GM12864 (cell line): ENCODE measurements at regions not wholly inside any gene's neighbourhood (a gene's known extent, or its start where the extent isn't known, plus 50 kb on each side); places are given as distances from the start of the nearest gene placed in this dataset.

Experiments
- DNase-seq: peaks from one replicate; pipeline ENCODE4 v3.0.0-alpha.2; 2011; ENCODE audit warnings: low read depth
- H3K4me3 ChIP-seq: 2 replicates; pipeline ENCODE4 v1.5.1; 2011; ENCODE audit warnings: mild to moderate bottlenecking, low read depth, low read length, control low read depth
- CTCF ChIP-seq: IDR thresholded peaks from 2 replicates; pipeline ENCODE4 v1.5.1; 2011; ENCODE audit warnings: low read depth, mild to moderate bottlenecking, moderate library complexity, low read length, control low read depth, inconsistent platforms; ENCODE audit errors: missing control alignments

GRCh38 chr4:124861761-124862160 is 149.2 kb upstream of the ANKRD50 start:
- no peak for DNase-seq
- no peak for TF ChIP-seq CTCF
- H3K4me3 ChIP-seq: no peak overlapping the region

GRCh38 chr4:124854968-124855367 is 142.4 kb upstream of the ANKRD50 start:
- TF ChIP-seq CTCF: no peak
- DNase-seq: peak; percentile 22
- no peak overlapping the region for H3K4me3 ChIP-seq

- no peak for DNase-seq
- no peak for TF ChIP-seq CTCF
- no peak overlapping the region for H3K4me3 ChIP-seq
Measured at GRCh38 chr4:124851741-124852140, 139.2 kb upstream of the ANKRD50 start.

- no peak for DNase-seq
- no peak for TF ChIP-seq CTCF
- no peak overlapping the region for H3K4me3 ChIP-seq
Measured at GRCh38 chr4:124846306-124846705, 133.8 kb upstream of the ANKRD50 start.

GRCh38 chr4:124839786-124840390 is 127.4 kb upstream of the ANKRD50 start:
- H3K4me3 ChIP-seq: no peak overlapping the region
- no peak for TF ChIP-seq CTCF
- DNase-seq: no peak

GRCh38 chr4:124833831-124834505 is 121.4 kb upstream of the ANKRD50 start:
- TF ChIP-seq CTCF: no peak
- no peak for DNase-seq
- H3K4me3 ChIP-seq: no peak overlapping the region

GRCh38 chr4:124828382-124828781 is 115.8 kb upstream of the ANKRD50 start:
- no peak for TF ChIP-seq CTCF
- DNase-seq: no peak
- H3K4me3 ChIP-seq: no peak overlapping the region
